Trophoblast cell (in vitro differentiated cells and primary cell): ENCODE measurements at regions not wholly inside any gene's neighbourhood (a gene's known extent, or its start where the extent isn't known, plus 50 kb on each side); places are given as distances from the start of the nearest gene placed in this dataset.

Source experiments
- DNase-seq, 2 donors: peaks; one replicate each; pipeline ENCODE4 v3.0.0-alpha.2; 2016
- H2AFZ ChIP-seq: 2 replicates; pipeline ENCODE4 v1.6.1; 2013; ENCODE audit warnings: low read length, moderate library complexity, mild to moderate bottlenecking; ENCODE audit not compliant: insufficient read depth, poor library complexity
- H2AK5ac ChIP-seq: 2 replicates; pipeline ENCODE4 v1.6.1; 2013; ENCODE audit warnings: mild to moderate bottlenecking, low read length
- H2BK120ac ChIP-seq: 2 replicates; pipeline ENCODE4 v1.6.1; 2013; ENCODE audit warnings: low read length, mild to moderate bottlenecking, moderate library complexity; ENCODE audit not compliant: insufficient read depth, poor library complexity
- H2BK12ac ChIP-seq: 2 replicates; pipeline ENCODE4 v1.6.1; 2013; ENCODE audit warnings: mild to moderate bottlenecking, low read length, moderate library complexity
- H2BK5ac ChIP-seq: 2 replicates; pipeline ENCODE4 v1.6.1; 2013; ENCODE audit warnings: low read length, low read depth, moderate library complexity, mild to moderate bottlenecking; ENCODE audit not compliant: poor library complexity
- H3K14ac ChIP-seq: 2 replicates; pipeline ENCODE4 v1.6.1; 2013; ENCODE audit warnings: mild to moderate bottlenecking, low read length
- H3K18ac ChIP-seq: 2 replicates; pipeline ENCODE4 v1.6.1; 2013; ENCODE audit warnings: mild to moderate bottlenecking, low read length
- H3K23ac ChIP-seq: 2 replicates; pipeline ENCODE4 v1.6.1; 2013; ENCODE audit warnings: low read length
- H3K27ac ChIP-seq: 2 replicates; pipeline ENCODE4 v1.5.1; 2013; ENCODE audit warnings: low read depth, mild to moderate bottlenecking, inconsistent platforms, low read length, moderate library complexity
- H3K27me3 ChIP-seq: 2 replicates; pipeline ENCODE4 v1.6.1; 2013; ENCODE audit warnings: inconsistent platforms, mild to moderate bottlenecking, low read length, moderate library complexity; ENCODE audit not compliant: insufficient read depth
- H3K36me3 ChIP-seq, 2 experiments: 1 replicate in 1 of 2; 2 replicates in 1 of 2; pipeline ENCODE4 v1.6.1; 2013; ENCODE audit warnings: low read length in 2 of 2, mild to moderate bottlenecking in 2 of 2, moderate library complexity in 1 of 2; ENCODE audit not compliant: insufficient read depth in 2 of 2, control insufficient read depth in 1 of 2
- H3K4ac ChIP-seq: 2 replicates; pipeline ENCODE4 v1.6.1; 2013; ENCODE audit warnings: low read depth, mild to moderate bottlenecking, low read length, moderate library complexity
- H3K4me1 ChIP-seq, 2 experiments: 1 replicate in 1 of 2; 2 replicates in 1 of 2; pipeline ENCODE4 v1.6.1; 2013; ENCODE audit warnings: low read length in 2 of 2, mild to moderate bottlenecking in 2 of 2, moderate library complexity in 1 of 2; ENCODE audit not compliant: insufficient read depth in 2 of 2, control insufficient read depth in 1 of 2
- H3K4me2 ChIP-seq: 2 replicates; pipeline ENCODE4 v1.6.1; 2013; ENCODE audit warnings: inconsistent platforms, mild to moderate bottlenecking, low read length, moderate library complexity
- H3K4me3 ChIP-seq: 2 replicates; pipeline ENCODE4 v1.5.1; 2013; ENCODE audit warnings: mild to moderate bottlenecking, low read depth, low read length, inconsistent platforms
- H3K79me1 ChIP-seq: one replicate; pipeline ENCODE4 v1.6.1; 2013; ENCODE audit warnings: low read length
- H3K79me2 ChIP-seq: 2 replicates; pipeline ENCODE4 v1.6.1; 2013; ENCODE audit warnings: low read length, mild to moderate bottlenecking; ENCODE audit not compliant: control insufficient read depth, insufficient read depth, poor library complexity
- H3K9ac ChIP-seq: 2 replicates; pipeline ENCODE4 v1.6.1; 2013; ENCODE audit warnings: mild to moderate bottlenecking, low read length
- H3K9me3 ChIP-seq: 2 replicates; pipeline ENCODE4 v1.6.1; 2013; ENCODE audit warnings: low read depth, mild to moderate bottlenecking, control low read depth, inconsistent platforms, low read length; ENCODE audit not compliant: insufficient read depth
- H4K12ac ChIP-seq: 2 replicates; pipeline ENCODE4 v1.6.1; 2013; ENCODE audit warnings: low read depth, mild to moderate bottlenecking, low read length, moderate library complexity
- H4K8ac ChIP-seq: 2 replicates; pipeline ENCODE4 v1.6.1; 2013; ENCODE audit warnings: low read depth, mild to moderate bottlenecking, low read length, moderate library complexity
- H4K91ac ChIP-seq: one replicate; pipeline ENCODE4 v1.6.1; 2013; ENCODE audit warnings: low read depth, mild to moderate bottlenecking, low read length, moderate library complexity
- WGBS: extraction: QIAGEN DNeasy Blood & Tissue Kit; methylation state at CpG from one replicate; pipeline ENCODE4 v1.1.7; 2013; ENCODE audit warnings: missing lambda C conversion rate; ENCODE audit not compliant: insufficient read length, insufficient coverage; ENCODE audit errors: extremely low coverage; 5-methylcytosine and 5-hydroxymethylcytosine counted together

- WGBS, result no CpG with 5 or more reads among the region's 4 CpGs
Measured at GRCh38 chr14:58788655-58789503, 151.1 kb downstream of the DACT1 start.

GRCh38 chr14:58789736-58790135 lies 152.0 kb downstream of the DACT1 start:
- WGBS, result no CpG with 5 or more reads among the region's 4 CpGs
- Histone ChIP-seq H3K36me3 (no peaks in the 10 kb centered on the region), H3K9ac (no peak overlapping the region), H3K18ac (no peak overlapping the region), H3K4me3 (no peak overlapping the region), H3K4ac (no peak overlapping the region), H3K79me1 (no peaks in the 10 kb centered on the region), H2BK12ac (no peak overlapping the region), H3K27me3 (no peaks in the 10 kb centered on the region), H3K27ac (no peak overlapping the region), H4K12ac (no peak overlapping the region), H3K4me2 (no peak overlapping the region), H2BK120ac (no peak overlapping the region), H3K9me3 (no peaks in the 10 kb centered on the region), H4K8ac (no peak overlapping the region), H3K23ac (no peak overlapping the region), H2BK5ac (no peak overlapping the region), H2AK5ac (no peak overlapping the region), H3K14ac (no peak overlapping the region), H3K4me1 (no peaks in the 10 kb centered on the region), H4K91ac (no peak overlapping the region), H2AFZ (no peak overlapping the region), H3K79me2 (no peaks in the 10 kb centered on the region)
- DNase-seq, result no peak

More at GRCh38 chr14:58788655-58789503, 151.1 kb downstream of the DACT1 start:
- no peak overlapping the region for H4K91ac ChIP-seq
- no peaks in the 10 kb centered on the region for H3K9me3 ChIP-seq
- no peak overlapping the region for H3K23ac ChIP-seq
- H3K4me1 ChIP-seq, result no peaks in the 10 kb centered on the region
- H3K14ac ChIP-seq, result no peak overlapping the region
- no peak overlapping the region for H2BK5ac ChIP-seq
- no peak overlapping the region for H4K12ac ChIP-seq
- no peak overlapping the region for H3K27ac ChIP-seq
- no peak for DNase-seq
- H2AFZ ChIP-seq, result no peak overlapping the region
- no peaks in the 10 kb centered on the region for H3K79me1 ChIP-seq
- no peak overlapping the region for H2BK120ac ChIP-seq
- no peak overlapping the region for H3K4me2 ChIP-seq
- H3K18ac ChIP-seq, result no peak overlapping the region
- no peak overlapping the region for H3K4me3 ChIP-seq
- H3K27me3 ChIP-seq, result no peaks in the 10 kb centered on the region
- no peaks in the 10 kb centered on the region for H3K79me2 ChIP-seq
- no peak overlapping the region for H3K9ac ChIP-seq
- H3K4ac ChIP-seq, result no peak overlapping the region
- H3K36me3 ChIP-seq, result no peaks in the 10 kb centered on the region
- H2BK12ac ChIP-seq, result no peak overlapping the region
- no peak overlapping the region for H2AK5ac ChIP-seq
- H4K8ac ChIP-seq, result no peak overlapping the region

GRCh38 chr14:58792416-58792815 lies 154.7 kb downstream of the DACT1 start:
- Histone ChIP-seq H3K23ac (no peak overlapping the region), H4K91ac (no peak overlapping the region), H3K36me3 (no peaks in the 10 kb centered on the region), H3K79me1 (no peaks in the 10 kb centered on the region), H4K8ac (no peak overlapping the region), H3K4ac (no peak overlapping the region), H3K27ac (no peak overlapping the region), H3K14ac (no peak overlapping the region), H2BK5ac (no peak overlapping the region), H3K9ac (no peak overlapping the region), H2AFZ (no peak overlapping the region), H4K12ac (no peak overlapping the region), H2AK5ac (no peak overlapping the region), H3K4me2 (no peak overlapping the region), H2BK120ac (no peak overlapping the region), H3K18ac (no peak overlapping the region), H3K9me3 (no peaks in the 10 kb centered on the region), H3K4me1 (no peaks in the 10 kb centered on the region), H3K4me3 (no peak overlapping the region), H3K27me3 (no peaks in the 10 kb centered on the region), H2BK12ac (no peak overlapping the region), H3K79me2 (no peaks in the 10 kb centered on the region)
- DNase-seq, result no peak
- no CpG with 5 or more reads among the region's 3 CpGs for WGBS

DNA sequence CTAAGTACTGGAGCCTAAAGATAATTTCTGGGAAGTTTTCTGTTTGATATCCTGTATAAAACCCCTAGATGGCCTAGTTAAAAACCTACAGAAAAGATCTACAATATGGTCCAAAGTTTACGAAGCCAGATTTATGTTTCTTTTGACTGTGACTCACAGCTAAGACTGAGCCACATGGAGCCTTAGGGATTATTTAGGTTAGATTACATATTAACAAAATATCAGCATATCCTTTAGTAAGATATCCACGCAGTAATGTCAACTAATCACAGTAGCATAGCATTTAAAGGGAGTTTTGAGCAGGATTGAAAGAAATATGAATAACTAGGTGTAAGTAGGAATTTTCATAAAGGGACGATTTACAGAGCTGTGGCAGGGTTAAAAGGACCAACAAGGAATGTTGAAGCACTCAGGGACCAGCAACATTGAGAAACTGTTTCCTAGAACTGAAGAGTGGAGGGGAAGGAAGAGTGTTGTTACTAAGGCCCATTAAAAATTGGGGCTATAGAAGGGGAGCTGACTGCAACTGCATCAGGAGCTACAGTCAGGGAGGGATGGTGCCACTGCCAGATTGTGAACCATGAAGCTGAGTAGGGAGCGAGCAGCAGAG lies 155.5 kb downstream of the DACT1 start:
- H2AFZ ChIP-seq, result no peak overlapping the region
- H4K12ac ChIP-seq, result no peak overlapping the region
- H2BK12ac ChIP-seq, result no peak overlapping the region
- no peak overlapping the region for H2BK5ac ChIP-seq
- H2BK120ac ChIP-seq, result no peak overlapping the region
- H3K9ac ChIP-seq, result no peak overlapping the region
- no peak overlapping the region for H3K27ac ChIP-seq
- no CpG with 5 or more reads among the region's 4 CpGs for WGBS
- no peak overlapping the region for H3K4me2 ChIP-seq
- H3K4me3 ChIP-seq, result no peak overlapping the region
- no peaks in the 10 kb centered on the region for H3K9me3 ChIP-seq
- no peak overlapping the region for H3K23ac ChIP-seq
- no peak overlapping the region for H4K8ac ChIP-seq
- no peaks in the 10 kb centered on the region for H3K27me3 ChIP-seq
- no peak overlapping the region for H3K4ac ChIP-seq
- no peaks in the 10 kb centered on the region for H3K36me3 ChIP-seq
- no peaks in the 10 kb centered on the region for H3K4me1 ChIP-seq
- H2AK5ac ChIP-seq, result no peak overlapping the region
- DNase-seq, result peak in 1 of 2 donors; percentile 8
- H3K79me1 ChIP-seq, result no peaks in the 10 kb centered on the region
- H3K14ac ChIP-seq, result no peak overlapping the region
- H3K18ac ChIP-seq, result no peak overlapping the region
- H3K79me2 ChIP-seq, result no peaks in the 10 kb centered on the region
- H4K91ac ChIP-seq, result no peak overlapping the region
